ENCODE measurements at regions not wholly inside any gene's neighbourhood (a gene's known extent, or its start where the extent isn't known, plus 50 kb on each side); places are given as distances from the start of the nearest gene placed in this dataset.

- TF ChIP-seq MAFK (IDR thresholded peaks at IDR 0.05; ENCODE audit: low read depth, low read length): no peak
Measured at GRCh38 chr5:2588850-2589501, 162.5 kb downstream of the IRX2 start (continued).

All from H1 (cell line).